Vagina (tissue), 2 donors: ENCODE measurements at regions not wholly inside any gene's neighbourhood (a gene's known extent, or its start where the extent isn't known, plus 50 kb on each side); places are given as distances from the start of the nearest gene placed in this dataset.

Experiments
- DNase-seq, 2 donors: peaks; one replicate each; pipeline ENCODE4 v3.0.0-alpha.2; 2017; ENCODE audit errors: extremely low spot score in 2 of 2
- H3K27ac ChIP-seq: fragments of 200-600 bp; sonication (generic); one replicate; pipeline ENCODE4 v1.5.1; 2019
- H3K27me3 ChIP-seq: fragments of 200-600 bp; sonication (generic); one replicate; pipeline ENCODE4 v1.5.1; 2019
- H3K36me3 ChIP-seq, 2 donors: fragments of 200-600 bp; sonication (generic); one replicate each; pipeline ENCODE4 v1.5.1; 2017 to 2019
- H3K4me1 ChIP-seq: fragments of 200-600 bp; sonication (generic); one replicate; pipeline ENCODE4 v1.5.1; 2019
- H3K4me3 ChIP-seq, 2 donors: fragments of 200-600 bp; sonication (generic); 1 replicate in 1 of 2; 2 replicates in 1 of 2; pipeline ENCODE4 v1.5.1; 2016 to 2019
- H3K9me3 ChIP-seq: fragments of 200-600 bp; sonication (generic); one replicate; pipeline ENCODE4 v1.5.1; 2019
- CTCF ChIP-seq, 3 experiments: fragments of 450-650 bp in 2 of 3; fragments of 200-600 bp in 1 of 3; sonication (generic) in 1 of 3; IDR thresholded peaks; one replicate each; pipeline ENCODE4 v1.5.1; 2017 to 2019; ENCODE audit warnings: antibody characterized with exemption in 3 of 3, mild to moderate bottlenecking in 2 of 3, moderate library complexity in 2 of 3
- POLR2A ChIP-seq, 2 donors: fragments of 450-650 bp; IDR thresholded peaks; one replicate each; pipeline ENCODE4 v1.6.1; 2017; ENCODE audit warnings: antibody characterized with exemption in 2 of 2, mild to moderate bottlenecking in 2 of 2, moderate library complexity in 2 of 2
- POLR2AphosphoS5 ChIP-seq, 2 donors: sonication (generic); formaldehyde crosslinking; IDR thresholded peaks; one replicate each; pipeline ENCODE4 v1.9.0; 2017; ENCODE audit warnings: antibody characterized with exemption in 2 of 2, mild to moderate bottlenecking in 2 of 2, low read depth in 1 of 2; ENCODE audit not compliant: insufficient read depth in 1 of 2
- intact Hi-C: fragments of 100-400 bp; cut with DNase I; formaldehyde crosslinking; loops from one replicate; pipeline ENCODE4 v1.15.1; 2023

GRCh38 chr6:76719449-76719848 lies 647.0 kb upstream of the IMPG1 start:
- intact Hi-C loops, result no loop called here
- H3K27ac ChIP-seq, result no peak overlapping the region
- DNase-seq, result no peak
- TF ChIP-seq POLR2AphosphoS5 (IDR thresholded peaks at IDR 0.05; ENCODE audit: insufficient read depth in 1 of 2, low read depth in 1 of 2), result no peak
- TF ChIP-seq CTCF (IDR thresholded peaks at IDR 0.05), result no peak
- no peak for TF ChIP-seq POLR2A (IDR thresholded peaks at IDR 0.05)
- H3K27me3 ChIP-seq, result no peaks in the 10 kb centered on the region
- no peak overlapping the region for H3K4me3 ChIP-seq
- H3K36me3 ChIP-seq, result no peaks in the 10 kb centered on the region
- H3K4me1 ChIP-seq, result no peaks in the 10 kb centered on the region
- no peaks in the 10 kb centered on the region for H3K9me3 ChIP-seq

GRCh38 chr6:76708641-76709331 lies 636.3 kb upstream of the IMPG1 start:
- intact Hi-C loops, result no loop called here
- H3K4me3 ChIP-seq, result no peak overlapping the region
- TF ChIP-seq POLR2A (IDR thresholded peaks at IDR 0.05) (no peak), POLR2AphosphoS5 (IDR thresholded peaks at IDR 0.05; ENCODE audit: insufficient read depth in 1 of 2, low read depth in 1 of 2) (no peak), CTCF (IDR thresholded peaks at IDR 0.05) (no peak)
- H3K36me3 ChIP-seq, result no peaks in the 10 kb centered on the region
- H3K4me1 ChIP-seq, result no peaks in the 10 kb centered on the region
- no peaks in the 10 kb centered on the region for H3K27me3 ChIP-seq
- H3K9me3 ChIP-seq, result no peaks in the 10 kb centered on the region
- DNase-seq, result no peak
- H3K27ac ChIP-seq, result no peak overlapping the region

GRCh38 chr6:76707630-76708029 lies 635.2 kb upstream of the IMPG1 start:
- no peak for DNase-seq
- H3K36me3 ChIP-seq, result no peaks in the 10 kb centered on the region
- TF ChIP-seq POLR2A (IDR thresholded peaks at IDR 0.05) (no peak), CTCF (IDR thresholded peaks at IDR 0.05) (no peak), POLR2AphosphoS5 (IDR thresholded peaks at IDR 0.05; ENCODE audit: insufficient read depth in 1 of 2, low read depth in 1 of 2) (no peak)

GRCh38 chr6:76706631-76707030 lies 634.2 kb upstream of the IMPG1 start:
- intact Hi-C loops, result no loop called here
- H3K27ac ChIP-seq, result no peak overlapping the region
- no peak overlapping the region for H3K4me3 ChIP-seq
- H3K4me1 ChIP-seq, result no peaks in the 10 kb centered on the region
- no peak for TF ChIP-seq POLR2A (IDR thresholded peaks at IDR 0.05)
- TF ChIP-seq CTCF (IDR thresholded peaks at IDR 0.05), result no peak
- TF ChIP-seq POLR2AphosphoS5 (IDR thresholded peaks at IDR 0.05; ENCODE audit: insufficient read depth in 1 of 2, low read depth in 1 of 2), result no peak
- H3K27me3 ChIP-seq, result no peaks in the 10 kb centered on the region
- DNase-seq, result no peak
- H3K9me3 ChIP-seq, result no peaks in the 10 kb centered on the region
- H3K36me3 ChIP-seq, result no peaks in the 10 kb centered on the region

More at GRCh38 chr6:76707630-76708029, 635.2 kb upstream of the IMPG1 start:
- intact Hi-C loops, result no loop called here
- no peak overlapping the region for H3K4me3 ChIP-seq
- H3K9me3 ChIP-seq, result no peaks in the 10 kb centered on the region
- H3K27me3 ChIP-seq, result no peaks in the 10 kb centered on the region
- no peaks in the 10 kb centered on the region for H3K4me1 ChIP-seq
- no peak overlapping the region for H3K27ac ChIP-seq

- H3K9me3 ChIP-seq, result no peaks in the 10 kb centered on the region
- DNase-seq, result no peak
- no peaks in the 10 kb centered on the region for H3K4me1 ChIP-seq
- intact Hi-C loops, result no loop called here
- H3K27me3 ChIP-seq, result no peaks in the 10 kb centered on the region
- no peak for TF ChIP-seq POLR2AphosphoS5 (IDR thresholded peaks at IDR 0.05; ENCODE audit: insufficient read depth in 1 of 2, low read depth in 1 of 2)
- no peak for TF ChIP-seq POLR2A (IDR thresholded peaks at IDR 0.05)
- no peak for TF ChIP-seq CTCF (IDR thresholded peaks at IDR 0.05)
- H3K4me3 ChIP-seq, result no peak overlapping the region
- no peak overlapping the region for H3K27ac ChIP-seq
- H3K36me3 ChIP-seq, result no peaks in the 10 kb centered on the region
Measured at GRCh38 chr6:76706086-76706485, 633.6 kb upstream of the IMPG1 start.
